ENCODE measurements at regions not wholly inside any gene's neighbourhood (a gene's known extent, or its start where the extent isn't known, plus 50 kb on each side); places are given as distances from the start of the nearest gene placed in this dataset.

DNA sequence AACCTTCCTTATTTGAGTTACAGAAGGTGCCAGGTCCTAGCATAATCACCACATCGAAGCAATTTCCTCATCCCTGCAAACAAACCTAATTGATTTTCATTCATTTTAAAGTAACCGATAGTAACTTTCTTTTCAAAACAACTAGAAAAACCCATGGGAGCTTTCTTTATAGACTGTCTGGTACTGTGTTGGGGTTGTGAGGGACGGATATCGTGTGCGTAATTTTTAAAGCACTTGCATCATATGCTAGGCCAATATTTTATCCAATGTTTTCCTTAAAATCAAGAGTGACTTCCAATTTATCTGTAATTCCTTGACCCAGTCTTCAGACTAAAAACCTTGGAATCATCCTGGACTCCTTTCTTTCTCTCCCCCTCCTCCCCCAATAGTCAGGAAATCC is 271.5 kb upstream of the SESN3 start:
- Histone ChIP-seq H3K36me3 (ENCODE audit: control insufficient read depth in 2 of 2, extremely low read depth in 1 of 2, insufficient read depth in 2 of 2, low read length in 2 of 2) (no peaks in the 10 kb centered on the region), H3K4me3 (replicated peaks in 1 of 3; ENCODE audit: insufficient read depth in 1 of 3, low read depth in 1 of 3, low read length in 3 of 3) (no peak overlapping the region), H3K4me2 (ENCODE audit: insufficient read depth, low read length) (no peak overlapping the region), H3K4me1 (ENCODE audit: control insufficient read depth, extremely low read depth, insufficient read depth, low read length) (no peaks in the 10 kb centered on the region), H3K27me3 (ENCODE audit: control insufficient read depth in 2 of 2, insufficient read depth in 2 of 2, low read length in 2 of 2) (no peaks in the 10 kb centered on the region), H3K27ac (ENCODE audit: insufficient read depth, low read depth, low read length) (no peak overlapping the region), H4K20me1 (replicated peaks; ENCODE audit: control insufficient read depth, extremely low read depth, insufficient read depth, low read length) (no peaks in the 10 kb centered on the region), H3K9ac (replicated peaks; ENCODE audit: extremely low read depth, insufficient read depth, low read length) (no peak overlapping the region), H3K9me1 (replicated peaks; ENCODE audit: control insufficient read depth, extremely low read depth, insufficient read depth, low read length) (no peaks in the 10 kb centered on the region), H2AFZ (ENCODE audit: low read depth, low read length) (no peak overlapping the region), H3K79me2 (ENCODE audit: control insufficient read depth, insufficient read depth, low read length) (no peaks in the 10 kb centered on the region), H3K9me3 (replicated peaks; ENCODE audit: control insufficient read depth, insufficient read depth, low read length) (no peaks in the 10 kb centered on the region)
- no TSS peak for BruUV-seq (replicated peaks)
- dilution Hi-C loops (cut with MboI; ENCODE audit: extremely low pct_ligation_motif_present, low sequenced_read_pairs) (no loop called here), intact Hi-C loops (cut with micrococcal nuclease) (no loop called here)
- TF ChIP-seq POLR2AphosphoS5 (IDR thresholded peaks at IDR 0.05; ENCODE audit: insufficient read depth, low read depth, low read length), result no peak
- no peak for TF ChIP-seq GATA2 (IDR thresholded peaks at IDR 0.05; ENCODE audit: insufficient read depth, insufficient read length, low read depth, low read length)
- TF ChIP-seq FOS (IDR thresholded peaks at IDR 0.05; ENCODE audit: borderline replicate concordance, insufficient read depth, low read length), result no peak
- no peak for TF ChIP-seq EZH2 (IDR thresholded peaks at IDR 0.05; ENCODE audit: borderline replicate concordance, low read depth, low read length, severe bottlenecking)
- TF ChIP-seq, protein P1, sequence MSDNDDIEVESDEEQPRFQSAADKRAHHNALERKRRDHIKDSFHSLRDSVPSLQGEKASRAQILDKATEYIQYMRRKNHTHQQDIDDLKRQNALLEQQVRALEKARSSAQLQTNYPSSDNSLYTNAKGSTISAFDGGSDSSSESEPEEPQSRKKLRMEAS (IDR thresholded peaks at IDR 0.05; ENCODE audit: insufficient read depth, insufficient read length), result no peak
- TF ChIP-seq JUN (IDR thresholded peaks at IDR 0.05; ENCODE audit: borderline replicate concordance, insufficient read depth, insufficient read length, low read depth), result no peak
- no peak for TF ChIP-seq MYC (IDR thresholded peaks at IDR 0.05; ENCODE audit: low read depth, low read length)
- TF ChIP-seq, protein P2, sequence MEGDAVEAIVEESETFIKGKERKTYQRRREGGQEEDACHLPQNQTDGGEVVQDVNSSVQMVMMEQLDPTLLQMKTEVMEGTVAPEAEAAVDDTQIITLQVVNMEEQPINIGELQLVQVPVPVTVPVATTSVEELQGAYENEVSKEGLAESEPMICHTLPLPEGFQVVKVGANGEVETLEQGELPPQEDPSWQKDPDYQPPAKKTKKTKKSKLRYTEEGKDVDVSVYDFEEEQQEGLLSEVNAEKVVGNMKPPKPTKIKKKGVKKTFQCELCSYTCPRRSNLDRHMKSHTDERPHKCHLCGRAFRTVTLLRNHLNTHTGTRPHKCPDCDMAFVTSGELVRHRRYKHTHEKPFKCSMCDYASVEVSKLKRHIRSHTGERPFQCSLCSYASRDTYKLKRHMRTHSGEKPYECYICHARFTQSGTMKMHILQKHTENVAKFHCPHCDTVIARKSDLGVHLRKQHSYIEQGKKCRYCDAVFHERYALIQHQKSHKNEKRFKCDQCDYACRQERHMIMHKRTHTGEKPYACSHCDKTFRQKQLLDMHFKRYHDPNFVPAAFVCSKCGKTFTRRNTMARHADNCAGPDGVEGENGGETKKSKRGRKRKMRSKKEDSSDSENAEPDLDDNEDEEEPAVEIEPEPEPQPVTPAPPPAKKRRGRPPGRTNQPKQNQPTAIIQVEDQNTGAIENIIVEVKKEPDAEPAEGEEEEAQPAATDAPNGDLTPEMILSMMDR (IDR thresholded peaks at IDR 0.05; ENCODE audit: extremely low read depth in 1 of 2, insufficient read depth in 1 of 2, low read depth in 1 of 2, low read length in 2 of 2), result no peak
- TF ChIP-seq POLR2A (IDR thresholded peaks at IDR 0.05; ENCODE audit: low read depth, low read length), result no peak
- ChIA-PET POLR2A (no interaction called here), CTCF (no interaction called here)
- FAIRE-seq (no peak), DNase-seq (ENCODE audit: low read depth, low spot score) (no peak)

Data from endothelial cell of umbilical vein (primary cell).